IMR-90 (cell line): ENCODE measurements at regions not wholly inside any gene's neighbourhood (a gene's known extent, or its start where the extent isn't known, plus 50 kb on each side); places are given as distances from the start of the nearest gene placed in this dataset.

Experiments
- ATAC-seq: fragments of 200-7000 bp; cut with Tn5 transposase; 2 replicates; pipeline ENCODE4 v1.9.1; 2020; ENCODE audit warnings: low read depth, mild to moderate bottlenecking, moderate library complexity
- BruUV-seq: library from RNA; stranded (reverse); fragments of 400-500 nt; replicated peaks from 2 replicates; lab custom pipeline; 2021; lab: Mats Ljungman, UMichigan
- CTCF ChIA-PET: fragments of 300-600 bp; formaldehyde crosslinking; extraction: SDS; loops from one replicate; lab custom pipeline; 2021; ENCODE audit warnings: antibody characterized with exemption; lab: Yijun Ruan, JAX
- POLR2A ChIA-PET: fragments of 300-600 bp; sonication (Branson Sonifier 250); formaldehyde crosslinking; loops from one replicate; lab custom pipeline; 2022; ENCODE audit warnings: antibody characterized with exemption; ENCODE audit not compliant: unreplicated experiment; lab: Charles Lee
- DNase-seq: peaks from one replicate; pipeline ENCODE4 v3.0.0; 2013
- H2AFZ ChIP-seq: replicated peaks from 2 replicates; pipeline ENCODE3; 2013; ENCODE audit warnings: low read length, mild to moderate bottlenecking; ENCODE audit not compliant: poor library complexity
- H2AK5ac ChIP-seq: 2 replicates; pipeline ENCODE4 v1.6.1; 2013; ENCODE audit warnings: low read depth, low read length, inconsistent platforms
- H2AK9ac ChIP-seq: replicated peaks from 2 replicates; pipeline ENCODE3; 2013; ENCODE audit warnings: mild to moderate bottlenecking, low read depth, low read length, moderate library complexity; ENCODE audit not compliant: poor library complexity
- H2BK120ac ChIP-seq: 2 replicates; pipeline ENCODE4 v1.6.1; 2013; ENCODE audit warnings: low read depth, low read length, inconsistent platforms
- H2BK15ac ChIP-seq: 3 replicates; pipeline ENCODE4 v1.6.1; 2013; ENCODE audit warnings: low read depth, low read length, inconsistent platforms
- H2BK20ac ChIP-seq: 2 replicates; pipeline ENCODE4 v1.6.1; 2013; ENCODE audit warnings: low read depth, mild to moderate bottlenecking, inconsistent platforms, low read length, moderate library complexity
- H2BK5ac ChIP-seq: 2 replicates; pipeline ENCODE4 v1.6.1; 2013; ENCODE audit warnings: mild to moderate bottlenecking, low read depth, low read length, inconsistent platforms; ENCODE audit not compliant: poor library complexity, severe bottlenecking
- H3K14ac ChIP-seq: replicated peaks from 2 replicates; pipeline ENCODE4 v1.6.1; 2013; ENCODE audit warnings: low read depth, low read length, inconsistent platforms
- H3K18ac ChIP-seq: 2 replicates; pipeline ENCODE4 v1.6.1; 2013; ENCODE audit warnings: low read depth, low read length, control low read depth
- H3K23ac ChIP-seq: 2 replicates; pipeline ENCODE4 v1.6.1; 2013; ENCODE audit warnings: low read depth, low read length, inconsistent platforms
- H3K27ac ChIP-seq: 2 replicates; pipeline ENCODE4 v1.5.1; 2013; ENCODE audit warnings: mild to moderate bottlenecking, control low read depth, low read length; ENCODE audit not compliant: insufficient read depth
- H3K27me3 ChIP-seq: 2 replicates; pipeline ENCODE4 v1.6.1; 2013; ENCODE audit warnings: low read length; ENCODE audit not compliant: control insufficient read depth, insufficient read depth
- H3K36me3 ChIP-seq: 2 replicates; pipeline ENCODE4 v1.6.1; 2013; ENCODE audit warnings: low read length, mixed read lengths; ENCODE audit not compliant: control insufficient read depth, insufficient read depth
- H3K4ac ChIP-seq: 2 replicates; pipeline ENCODE4 v1.6.1; 2013; ENCODE audit warnings: low read depth, low read length, inconsistent platforms
- H3K4me1 ChIP-seq: 2 replicates; pipeline ENCODE4 v1.6.1; 2013; ENCODE audit warnings: low read length, mixed read lengths; ENCODE audit not compliant: control insufficient read depth, insufficient read depth
- H3K4me2 ChIP-seq: 2 replicates; pipeline ENCODE4 v1.6.1; 2013; ENCODE audit warnings: low read depth, mild to moderate bottlenecking, control low read depth, low read length, moderate library complexity
- H3K4me3 ChIP-seq: 2 replicates; pipeline ENCODE4 v1.5.1; 2013; ENCODE audit warnings: low read depth, mild to moderate bottlenecking, control low read depth, low read length, moderate library complexity; ENCODE audit not compliant: insufficient read depth
- H3K56ac ChIP-seq: 2 replicates; pipeline ENCODE4 v1.6.1; 2013; ENCODE audit warnings: low read length, inconsistent platforms; ENCODE audit not compliant: insufficient read depth; ENCODE audit errors: extremely low read depth
- H3K79me1 ChIP-seq, 2 experiments: 2 replicates each; pipeline ENCODE4 v1.6.1; 2013; ENCODE audit warnings: low read length in 2 of 2, inconsistent platforms in 1 of 2, low read depth in 1 of 2
- H3K9ac ChIP-seq: 2 replicates; pipeline ENCODE4 v1.6.1; 2013; ENCODE audit warnings: low read depth, low read length, control low read depth
- H3K9me1 ChIP-seq: 2 replicates; pipeline ENCODE4 v1.6.1; 2013; ENCODE audit warnings: low read length, inconsistent platforms; ENCODE audit not compliant: insufficient read depth
- H3K9me3 ChIP-seq: 2 replicates; pipeline ENCODE4 v1.6.1; 2013; ENCODE audit warnings: low read length; ENCODE audit not compliant: control insufficient read depth, insufficient read depth
- H4K20me1 ChIP-seq: 2 replicates; pipeline ENCODE4 v1.6.1; 2013; ENCODE audit warnings: low read length, inconsistent platforms; ENCODE audit not compliant: insufficient read depth
- H4K5ac ChIP-seq: 2 replicates; pipeline ENCODE4 v1.6.1; 2013; ENCODE audit warnings: mild to moderate bottlenecking, low read depth, low read length, control low read depth
- H4K8ac ChIP-seq, 2 experiments: 2 replicates each; pipeline ENCODE4 v1.6.1; 2013; ENCODE audit warnings: low read depth in 2 of 2, low read length in 2 of 2, control low read depth in 1 of 2, inconsistent platforms in 1 of 2
- H4K91ac ChIP-seq: 2 replicates; pipeline ENCODE4 v1.6.1; 2013; ENCODE audit warnings: low read depth, low read length, inconsistent platforms; ENCODE audit not compliant: insufficient read depth
- BHLHE40 ChIP-seq: fragments of 150-350 bp; IDR thresholded peaks from 2 replicates; pipeline ENCODE4 v1.6.1; 2016; ENCODE audit warnings: mild to moderate bottlenecking, low read depth, low read length
- CEBPB ChIP-seq: IDR thresholded peaks from 2 replicates; pipeline ENCODE4 v1.6.1; 2012; ENCODE audit warnings: low read depth, low read length, improper control_type of control experiment
- CHD1 ChIP-seq: IDR thresholded peaks from 2 replicates; pipeline ENCODE4 v1.6.1; 2012; ENCODE audit warnings: low read depth, low read length, improper control_type of control experiment
- FOS ChIP-seq: fragments of 150-350 bp; IDR thresholded peaks from 2 replicates; pipeline ENCODE4 v1.6.1; 2016; ENCODE audit warnings: low read depth, low read length
- MAFK ChIP-seq: IDR thresholded peaks from 2 replicates; pipeline ENCODE4 v1.6.1; 2012; ENCODE audit warnings: low read depth, low read length, improper control_type of control experiment
- MAZ ChIP-seq: IDR thresholded peaks from 2 replicates; pipeline ENCODE4 v1.6.1; 2012; ENCODE audit warnings: low read depth, mild to moderate bottlenecking, low read length, improper control_type of control experiment, moderate library complexity, borderline replicate concordance
- MXI1 ChIP-seq: IDR thresholded peaks from 2 replicates; pipeline ENCODE4 v1.6.1; 2012; ENCODE audit warnings: low read depth, mild to moderate bottlenecking, low read length, moderate library complexity, borderline replicate concordance
- NFE2L2 ChIP-seq: fragments of 150-350 bp; IDR thresholded peaks from 2 replicates; pipeline ENCODE4 v1.6.1; 2016; ENCODE audit warnings: low read depth, mild to moderate bottlenecking, low read length
- POLR2A ChIP-seq: IDR thresholded peaks from 2 replicates; pipeline ENCODE4 v1.6.1; 2012; ENCODE audit warnings: mild to moderate bottlenecking, low read depth, low read length
- RAD21 ChIP-seq: IDR thresholded peaks from 2 replicates; pipeline ENCODE4 v1.6.1; 2012; ENCODE audit warnings: low read length, improper control_type of control experiment
- RCOR1 ChIP-seq: IDR thresholded peaks from 2 replicates; pipeline ENCODE4 v1.6.1; 2012; ENCODE audit warnings: mild to moderate bottlenecking, low read length, improper control_type of control experiment; ENCODE audit not compliant: insufficient replicate concordance
- RFX5 ChIP-seq: IDR thresholded peaks from 2 replicates; pipeline ENCODE4 v1.8.0; 2012; ENCODE audit warnings: low read depth, mild to moderate bottlenecking, low read length, moderate library complexity
- SMC3 ChIP-seq: fragments of 150-350 bp; IDR thresholded peaks from 2 replicates; pipeline ENCODE4 v1.6.1; 2016; ENCODE audit warnings: low read depth, mild to moderate bottlenecking, antibody characterized with exemption, low read length, moderate library complexity
- WGBS, 2 experiments: methylation state at CpG; one replicate each; pipeline versions ENCODE4 v1.1.5 to v1.1.7; 2013; ENCODE audit warnings: missing lambda C conversion rate in 2 of 2; ENCODE audit not compliant: insufficient read length in 1 of 2; ENCODE audit errors: extremely low coverage in 2 of 2; 5-methylcytosine and 5-hydroxymethylcytosine counted together
- dilution Hi-C: fragments of 300-500 bp; cut with HindIII; formaldehyde crosslinking; loops from one replicate; pipeline ENCODE4 v1.14.3; 2018; ENCODE audit warnings: low sequenced_read_pairs; ENCODE audit not compliant: unreplicated experiment
- in situ Hi-C: fragments of 300-500 bp; cut with MboI; formaldehyde crosslinking; loops from 3 replicates; pipeline ENCODE4 v1.14.3; 2019; ENCODE audit warnings: low sequenced_read_pairs, inconsistent platforms, mixed read lengths
- intact Hi-C: fragments of 100-400 bp; cut with micrococcal nuclease; formaldehyde crosslinking; loops from 2 replicates; pipeline ENCODE4 v1.10.0; 2022
- TF ChIP-seq, protein P1 (sequence below): fragments of 150-350 bp; IDR thresholded peaks from 2 replicates; pipeline ENCODE4 v1.6.1; 2017; ENCODE audit warnings: mild to moderate bottlenecking, antibody characterized with exemption, low read length, low read depth
- TF ChIP-seq, protein P2 (sequence below): conservative IDR thresholded peaks from 2 replicates; pipeline ENCODE4 v1.5.1; 2012; ENCODE audit warnings: mild to moderate bottlenecking, low read depth, low read length, improper control_type of control experiment
- TF ChIP-seq, protein P3 (sequence below): fragments of 150-350 bp; IDR thresholded peaks from 2 replicates; pipeline ENCODE4 v1.6.1; 2016; ENCODE audit warnings: low read depth, mild to moderate bottlenecking, low read length, moderate library complexity, borderline replicate concordance

DNA sequence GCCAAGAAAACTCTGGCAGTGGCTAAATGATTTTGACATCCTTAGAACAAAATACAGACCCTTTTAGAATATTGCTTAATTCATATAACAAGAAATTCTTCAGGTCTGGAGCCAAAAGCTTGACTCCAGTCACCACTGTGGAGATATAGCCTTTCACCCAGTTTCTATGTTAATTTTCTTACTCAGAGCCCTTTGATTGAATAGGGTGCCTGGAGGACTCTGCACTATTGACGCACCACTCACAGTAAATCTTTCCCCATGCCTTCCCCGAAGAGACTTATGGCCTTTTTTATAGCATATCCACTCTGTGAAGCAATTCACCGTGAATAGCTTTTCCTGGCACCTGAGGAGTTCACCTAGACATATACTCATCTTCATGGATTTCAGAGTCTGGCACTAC lies 613.8 kb downstream of the ZWINT start:
- Histone ChIP-seq H4K8ac (no peak overlapping the region), H4K91ac (no peak overlapping the region), H2BK120ac (no peak overlapping the region), H2AK5ac (no peak overlapping the region), H3K9ac (no peak overlapping the region), H3K18ac (no peak overlapping the region), H3K4ac (no peak overlapping the region), H3K36me3 (no peaks in the 10 kb centered on the region), H3K4me1 (no peaks in the 10 kb centered on the region), H3K56ac (no peak overlapping the region), H2BK20ac (no peak overlapping the region), H3K4me2 (no peak overlapping the region), H2AFZ (no peak overlapping the region), H2BK5ac (no peak overlapping the region), H3K79me1 (no peaks in the 10 kb centered on the region), H3K23ac (no peak overlapping the region), H3K14ac (no peak overlapping the region), H3K9me1 (no peaks in the 10 kb centered on the region), H3K27ac (no peak overlapping the region), H4K5ac (no peak overlapping the region), H3K4me3 (no peak overlapping the region), H3K27me3 (no peaks in the 10 kb centered on the region), H4K20me1 (no peaks in the 10 kb centered on the region), H3K9me3 (0 out of 2 replicates have a peak, but pooled peaks cover 2% of the 10 kb centered on the region), H2BK15ac (no peak overlapping the region), H2AK9ac (no peak overlapping the region)
- in situ Hi-C loops, result no loop called here
- POLR2A ChIA-PET, result no interaction called here
- DNase-seq (no peak), ATAC-seq (no peak)
- dilution Hi-C loops, result no loop called here
- TF ChIP-seq MAZ, result no peak
- TF ChIP-seq, protein P1, sequence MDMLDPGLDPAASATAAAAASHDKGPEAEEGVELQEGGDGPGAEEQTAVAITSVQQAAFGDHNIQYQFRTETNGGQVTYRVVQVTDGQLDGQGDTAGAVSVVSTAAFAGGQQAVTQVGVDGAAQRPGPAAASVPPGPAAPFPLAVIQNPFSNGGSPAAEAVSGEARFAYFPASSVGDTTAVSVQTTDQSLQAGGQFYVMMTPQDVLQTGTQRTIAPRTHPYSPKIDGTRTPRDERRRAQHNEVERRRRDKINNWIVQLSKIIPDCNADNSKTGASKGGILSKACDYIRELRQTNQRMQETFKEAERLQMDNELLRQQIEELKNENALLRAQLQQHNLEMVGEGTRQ, result no peak
- no peak for TF ChIP-seq BHLHE40
- TF ChIP-seq MXI1, result no peak
- no peak for TF ChIP-seq RFX5
- TF ChIP-seq CHD1, result no peak
- TF ChIP-seq CEBPB, result no peak
- no peak for TF ChIP-seq SMC3
- TF ChIP-seq NFE2L2, result no peak
- no peak for TF ChIP-seq RCOR1
- TF ChIP-seq RAD21, result no peak
- no peak for TF ChIP-seq FOS
- TF ChIP-seq, protein P2, sequence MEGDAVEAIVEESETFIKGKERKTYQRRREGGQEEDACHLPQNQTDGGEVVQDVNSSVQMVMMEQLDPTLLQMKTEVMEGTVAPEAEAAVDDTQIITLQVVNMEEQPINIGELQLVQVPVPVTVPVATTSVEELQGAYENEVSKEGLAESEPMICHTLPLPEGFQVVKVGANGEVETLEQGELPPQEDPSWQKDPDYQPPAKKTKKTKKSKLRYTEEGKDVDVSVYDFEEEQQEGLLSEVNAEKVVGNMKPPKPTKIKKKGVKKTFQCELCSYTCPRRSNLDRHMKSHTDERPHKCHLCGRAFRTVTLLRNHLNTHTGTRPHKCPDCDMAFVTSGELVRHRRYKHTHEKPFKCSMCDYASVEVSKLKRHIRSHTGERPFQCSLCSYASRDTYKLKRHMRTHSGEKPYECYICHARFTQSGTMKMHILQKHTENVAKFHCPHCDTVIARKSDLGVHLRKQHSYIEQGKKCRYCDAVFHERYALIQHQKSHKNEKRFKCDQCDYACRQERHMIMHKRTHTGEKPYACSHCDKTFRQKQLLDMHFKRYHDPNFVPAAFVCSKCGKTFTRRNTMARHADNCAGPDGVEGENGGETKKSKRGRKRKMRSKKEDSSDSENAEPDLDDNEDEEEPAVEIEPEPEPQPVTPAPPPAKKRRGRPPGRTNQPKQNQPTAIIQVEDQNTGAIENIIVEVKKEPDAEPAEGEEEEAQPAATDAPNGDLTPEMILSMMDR, result no peak
- no peak for TF ChIP-seq MAFK
- TF ChIP-seq POLR2A, result no peak
- TF ChIP-seq, protein P3, sequence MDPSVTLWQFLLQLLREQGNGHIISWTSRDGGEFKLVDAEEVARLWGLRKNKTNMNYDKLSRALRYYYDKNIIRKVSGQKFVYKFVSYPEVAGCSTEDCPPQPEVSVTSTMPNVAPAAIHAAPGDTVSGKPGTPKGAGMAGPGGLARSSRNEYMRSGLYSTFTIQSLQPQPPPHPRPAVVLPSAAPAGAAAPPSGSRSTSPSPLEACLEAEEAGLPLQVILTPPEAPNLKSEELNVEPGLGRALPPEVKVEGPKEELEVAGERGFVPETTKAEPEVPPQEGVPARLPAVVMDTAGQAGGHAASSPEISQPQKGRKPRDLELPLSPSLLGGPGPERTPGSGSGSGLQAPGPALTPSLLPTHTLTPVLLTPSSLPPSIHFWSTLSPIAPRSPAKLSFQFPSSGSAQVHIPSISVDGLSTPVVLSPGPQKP, result no peak
- intact Hi-C loops, result no loop called here
- CTCF ChIA-PET, result no interaction called here
- 43% methylated on average over 1 of the region's 3 CpGs; no CpG with 5 or more reads in 1 of the 2 experiments for WGBS, 2 experiments
- BruUV-seq, result no TSS peak
